ENCODE measurements at regions not wholly inside any gene's neighbourhood (a gene's known extent, or its start where the extent isn't known, plus 50 kb on each side); places are given as distances from the start of the nearest gene placed in this dataset.

GRCh38 chr3:168988853-168989252, 674.7 kb downstream of the MECOM start (continued):
- TF ChIP-seq LBX2 (CRISPR knock-in tag; IDR thresholded peaks at IDR 0.05; ENCODE audit: borderline replicate concordance) (no peak), MED8 (CRISPR knock-in tag; IDR thresholded peaks at IDR 0.05; ENCODE audit: insufficient replicate concordance) (no peak), U2AF2 (IDR thresholded peaks at IDR 0.05; ENCODE audit: low read depth, low read length) (no peak), ZNF790 (CRISPR knock-in tag; IDR thresholded peaks at IDR 0.05; ENCODE audit: borderline replicate concordance) (no peak), SRY (CRISPR knock-in tag; IDR thresholded peaks at IDR 0.05) (no peak), BCLAF1 (IDR thresholded peaks at IDR 0.05) (no peak), ZNF737 (CRISPR knock-in tag; IDR thresholded peaks at IDR 0.05; ENCODE audit: borderline replicate concordance) (no peak), RAD51 (IDR thresholded peaks at IDR 0.05; ENCODE audit: borderline replicate concordance) (no peak), ARID4A (CRISPR knock-in tag; IDR thresholded peaks at IDR 0.05; ENCODE audit: borderline replicate concordance) (no peak), HMGXB4 (CRISPR knock-in tag; IDR thresholded peaks at IDR 0.05; ENCODE audit: borderline replicate concordance in 1 of 2, low read depth in 1 of 2) (no peak), ZNF275 (CRISPR knock-in tag; IDR thresholded peaks at IDR 0.05; ENCODE audit: borderline replicate concordance) (no peak), ATF7-NPFF (CRISPR knock-in tag; IDR thresholded peaks at IDR 0.05; ENCODE audit: low read depth) (no peak), ZNF34 (CRISPR knock-in tag; IDR thresholded peaks at IDR 0.05; ENCODE audit: borderline replicate concordance) (no peak), ZSCAN22 (CRISPR knock-in tag; IDR thresholded peaks at IDR 0.05) (no peak), ZNF296 (CRISPR knock-in tag; conservative IDR thresholded peaks at IDR 0.05) (no peak), KDM3A (CRISPR knock-in tag; IDR thresholded peaks at IDR 0.05; ENCODE audit: low read depth) (no peak), NR2F6 (IDR thresholded peaks at IDR 0.05) (peak; percentile 67; the same call in 1 of the 2 replicates), NR2F6 (CRISPR knock-in tag; IDR thresholded peaks at IDR 0.05) (peak; percentile 57), ZC3H4 (CRISPR knock-in tag; IDR thresholded peaks at IDR 0.05; ENCODE audit: borderline replicate concordance) (no peak), AHR (CRISPR knock-in tag; IDR thresholded peaks at IDR 0.05) (no peak), AGO2 (optimal IDR thresholded peaks at IDR 0.05; ENCODE audit: low read depth, low read length) (no peak)
